NCI-H1105 treated with DMSO at 0.1 percent for 48 hours (cell line): ENCODE measurements at regions not wholly inside any gene's neighbourhood (a gene's known extent, or its start where the extent isn't known, plus 50 kb on each side); places are given as distances from the start of the nearest gene placed in this dataset.
A peak's percentile ranks its signal among the peaks of the same experiment; 100 is the strongest.

ENCODE experiments used
- DNase-seq: peaks from one replicate; lab custom pipeline; 2025; lab: John Stamatoyannopoulos, UW

DNA sequence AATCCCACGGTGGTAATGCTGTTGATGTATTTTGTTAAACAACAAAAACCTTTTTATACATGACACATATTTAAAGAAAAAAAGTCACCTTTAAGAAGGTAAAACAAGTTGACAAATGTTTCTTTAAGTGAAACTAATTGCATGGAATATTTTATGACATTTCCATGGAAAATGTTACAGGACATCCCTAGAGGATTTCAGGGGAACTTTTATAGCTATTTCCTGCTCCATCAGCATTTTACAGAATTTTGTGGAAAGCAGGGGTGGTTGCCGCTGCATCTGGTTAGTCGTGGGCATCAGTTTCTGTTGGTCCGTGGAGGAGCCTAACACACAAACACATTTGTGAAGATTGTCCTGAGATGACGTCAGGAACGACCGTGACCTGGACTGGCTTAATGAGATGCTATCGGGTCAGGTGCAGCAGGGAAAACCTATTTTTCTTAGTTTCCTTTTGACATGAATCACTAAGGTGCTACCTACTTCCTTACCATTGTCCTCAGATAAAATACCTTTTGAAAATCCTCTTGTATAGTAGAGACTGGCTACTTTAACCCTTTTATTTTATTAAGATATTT is 305.1 kb downstream of the MAP2K6 start:
- no peak for DNase-seq

DNA sequence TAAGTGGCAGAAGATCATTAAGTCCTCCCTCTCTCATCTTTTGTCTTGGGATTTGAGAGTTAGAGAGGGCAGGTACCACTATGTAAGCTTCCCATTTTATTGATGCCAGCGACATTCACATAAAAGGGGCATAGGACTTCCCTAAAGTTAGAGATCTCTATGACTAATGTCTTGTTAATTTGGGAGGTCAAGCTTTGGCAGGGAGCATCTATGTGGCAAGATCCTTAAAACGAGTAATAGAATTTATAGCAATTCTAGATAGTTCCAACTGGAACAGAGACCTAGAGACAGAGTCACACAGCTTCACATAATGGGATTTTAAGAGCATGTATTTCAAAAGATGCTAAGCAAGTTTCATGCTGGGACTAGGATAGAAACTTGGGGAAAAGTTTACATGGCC is 308.0 kb downstream of the MAP2K6 start:
- no peak for DNase-seq

DNA sequence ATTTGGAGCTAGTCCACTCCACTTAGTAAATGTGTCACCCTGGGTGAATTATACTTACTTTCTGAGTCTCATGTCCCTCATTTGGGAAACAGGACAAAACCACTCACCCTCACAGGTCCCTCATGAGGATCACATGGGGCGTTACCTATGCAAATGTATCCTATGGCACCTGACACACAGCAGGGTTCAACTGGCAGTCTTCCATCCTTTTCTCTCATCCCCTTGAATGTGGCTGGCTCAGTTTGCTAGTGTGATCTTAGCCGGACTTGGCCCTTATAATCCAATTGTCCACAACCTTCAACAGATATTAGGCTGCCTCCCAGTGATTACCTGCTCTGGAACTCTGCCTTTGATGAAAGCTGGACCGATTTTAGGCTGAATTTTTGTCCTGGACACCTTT is 308.8 kb downstream of the MAP2K6 start:
- DNase-seq = no peak

DNA sequence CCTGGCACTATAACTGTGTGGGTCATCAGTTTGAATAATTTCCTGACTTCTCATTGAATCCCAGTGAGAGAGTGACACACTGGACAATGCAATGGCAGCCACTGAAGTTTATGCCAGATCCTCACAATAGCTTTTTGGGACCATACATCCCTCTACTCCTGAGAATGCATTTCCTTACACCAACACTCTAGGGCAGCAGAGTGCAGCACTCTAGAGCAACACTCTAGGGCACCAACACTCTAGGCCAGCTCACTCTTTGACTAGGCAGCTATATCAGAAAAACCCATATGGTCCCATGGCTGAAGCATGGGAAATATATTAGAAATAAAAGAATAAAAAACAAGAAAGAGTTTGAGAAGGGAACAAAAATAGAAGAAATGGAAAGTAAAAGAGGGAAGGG is 309.2 kb downstream of the MAP2K6 start:
- DNase-seq = no peak

DNA sequence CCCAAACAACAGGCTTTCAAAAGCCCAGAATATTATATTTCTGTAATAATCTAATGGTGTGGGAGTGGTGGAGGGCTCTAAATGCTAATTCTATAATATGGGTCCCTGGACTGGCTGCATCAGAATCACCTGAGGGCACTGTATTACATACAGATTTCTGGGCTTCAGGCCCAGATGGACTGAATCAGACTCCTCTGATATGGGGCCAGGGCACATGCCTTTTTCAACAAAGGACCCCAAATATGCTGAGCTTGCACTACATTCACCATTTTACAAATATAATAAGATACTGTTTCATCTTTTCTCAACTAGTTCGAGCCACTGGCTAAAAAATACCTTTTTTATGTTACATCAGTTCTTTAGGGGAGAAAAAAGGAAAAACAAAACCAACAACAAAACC is 309.7 kb downstream of the MAP2K6 start:
- no peak for DNase-seq

DNA sequence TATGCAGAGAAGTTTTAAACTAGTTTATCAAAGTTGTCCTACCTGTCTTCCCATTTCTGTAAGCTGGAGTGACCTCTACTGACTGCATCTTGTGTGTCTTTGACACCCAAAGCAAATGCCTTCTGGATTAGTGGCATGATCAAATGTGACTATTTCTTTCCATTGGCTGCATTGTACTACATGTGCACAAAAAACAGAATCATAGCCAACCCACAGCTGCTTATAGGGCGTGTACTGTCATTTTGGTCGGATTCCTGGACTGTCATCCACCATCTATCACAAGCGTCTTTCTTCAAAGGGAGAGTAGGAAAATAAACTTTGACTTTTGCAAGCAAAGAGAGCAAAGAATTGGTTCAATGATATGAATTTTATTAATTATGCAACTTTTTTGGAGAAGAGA is 310.6 kb downstream of the MAP2K6 start:
- DNase-seq = no peak

DNA sequence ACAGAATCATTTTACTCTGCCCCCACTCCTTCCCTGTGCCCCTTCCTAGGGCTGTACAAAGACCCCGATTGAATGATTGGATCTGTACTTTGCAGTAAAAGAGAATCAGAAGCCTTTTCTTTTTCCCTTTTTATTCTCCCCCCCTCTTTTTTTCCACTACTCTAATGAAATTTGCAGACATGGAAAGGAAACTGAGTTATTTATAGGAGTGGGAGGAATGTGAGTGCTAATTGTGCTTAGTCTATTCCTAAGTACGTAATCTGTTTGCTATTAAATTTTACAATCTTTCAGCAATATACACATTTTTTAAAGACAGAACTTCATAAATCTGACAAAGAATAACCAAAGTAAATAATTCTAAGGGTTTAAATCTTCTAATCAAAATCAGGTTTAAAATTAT is 314.3 kb downstream of the MAP2K6 start:
- no peak for DNase-seq

DNA sequence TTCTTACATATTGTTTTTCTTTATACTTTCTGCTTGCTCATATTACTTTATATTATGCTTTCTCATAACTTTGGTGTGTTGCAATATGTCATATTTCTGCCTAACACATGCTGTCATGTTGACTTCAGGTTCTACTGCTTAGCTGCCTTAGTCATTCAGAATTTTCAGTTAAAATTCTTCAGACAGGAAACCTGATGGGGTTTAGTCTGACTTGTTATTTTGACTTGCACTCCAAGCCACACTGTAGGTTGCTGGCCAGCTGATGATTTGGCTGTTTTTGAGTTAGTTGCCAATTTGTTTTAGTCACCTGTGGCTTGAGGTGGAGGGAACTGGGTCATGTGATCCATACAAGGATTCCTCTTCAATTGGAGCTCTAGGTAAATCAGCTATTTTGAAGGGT is 315.4 kb downstream of the MAP2K6 start:
- no peak for DNase-seq

DNA sequence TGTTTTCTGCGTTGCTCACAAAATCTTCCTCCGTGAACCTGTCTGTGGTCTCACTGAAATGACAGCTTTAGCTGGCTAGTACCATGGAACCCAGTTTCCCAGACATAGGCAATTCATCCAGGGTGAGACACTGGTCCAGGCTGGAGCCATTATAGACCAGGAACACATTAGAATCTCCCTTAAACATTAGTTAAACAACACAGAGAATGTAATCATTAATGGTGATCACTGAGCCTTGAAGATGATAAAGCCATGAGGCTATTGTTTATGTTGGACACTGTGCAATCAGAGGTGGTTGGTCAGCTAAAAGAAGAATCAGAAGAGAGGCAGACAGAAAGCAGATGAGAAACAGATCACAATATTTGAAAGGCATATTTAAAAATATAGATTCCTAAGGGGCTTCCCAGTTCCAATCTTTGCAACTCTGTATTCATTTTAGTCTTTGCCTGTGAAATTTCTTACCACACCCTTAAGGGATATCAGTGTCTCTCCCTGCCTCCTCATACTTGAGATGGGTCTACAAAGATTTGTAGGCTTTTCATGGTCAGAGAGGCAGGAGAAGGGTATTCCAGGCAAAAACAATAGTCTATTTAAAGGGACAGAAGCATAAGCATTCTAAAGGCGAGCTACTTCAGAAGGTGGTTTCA is 317.9 kb downstream of the MAP2K6 start:
- DNase-seq = no peak

DNA sequence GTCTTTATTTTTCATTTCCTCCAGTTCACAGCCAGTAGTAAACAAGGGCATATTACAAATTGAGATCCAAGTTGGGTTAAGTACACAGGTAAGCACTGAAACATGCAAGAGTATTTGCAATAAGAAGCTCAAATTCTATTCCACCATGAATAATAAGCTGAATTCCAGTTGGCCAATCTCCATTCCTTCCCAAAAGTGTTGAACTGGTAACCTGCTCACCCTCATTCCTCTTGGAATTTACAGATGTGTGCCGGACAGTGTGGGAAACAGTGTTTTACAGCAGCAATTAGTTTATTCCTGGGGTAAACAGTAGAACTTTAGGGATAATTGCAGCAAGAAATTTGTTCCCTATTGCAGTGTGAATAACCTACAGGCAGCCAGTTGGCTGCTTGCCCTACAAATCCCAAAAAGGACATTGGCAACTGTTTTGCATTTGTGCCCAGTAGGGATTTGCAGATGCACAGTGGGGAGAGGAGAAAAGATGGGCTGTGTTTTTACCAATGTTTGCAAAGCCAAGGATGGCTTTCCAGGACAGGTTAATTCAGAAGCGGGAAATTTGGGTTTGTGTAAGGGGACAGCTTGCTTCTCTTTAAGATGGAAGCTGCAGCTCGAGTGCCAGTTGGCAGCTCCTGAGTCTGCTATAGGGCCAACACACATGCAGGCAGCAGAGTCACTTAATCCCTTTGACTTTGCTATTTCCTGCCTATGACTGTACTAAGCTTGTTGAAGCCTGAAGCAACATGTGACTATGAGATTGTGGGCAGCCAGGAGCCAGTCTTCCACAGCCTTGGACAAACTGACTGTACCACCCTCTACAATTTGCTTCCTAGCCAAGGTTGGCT is 318.9 kb downstream of the MAP2K6 start:
- peak; percentile 39 for DNase-seq

DNA sequence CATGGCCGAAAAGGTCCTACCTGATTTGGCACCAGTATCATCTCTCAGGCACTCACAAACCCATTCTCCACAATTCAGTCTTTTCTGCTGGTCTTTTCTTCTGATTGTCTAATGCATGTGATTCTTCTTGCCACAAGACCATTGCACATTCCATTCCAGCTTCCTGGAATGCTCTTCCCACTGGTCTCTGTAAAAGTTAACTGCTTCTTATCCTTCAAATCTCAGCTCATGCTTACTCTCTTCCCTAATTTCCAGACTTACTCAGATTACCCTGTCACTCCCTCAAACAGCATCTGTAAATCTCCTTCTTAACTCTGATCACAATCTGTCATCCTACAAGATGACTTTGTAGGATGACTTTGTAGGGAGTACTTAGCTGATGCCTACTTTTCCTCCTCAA is 320.2 kb downstream of the MAP2K6 start:
- DNase-seq = no peak

DNA sequence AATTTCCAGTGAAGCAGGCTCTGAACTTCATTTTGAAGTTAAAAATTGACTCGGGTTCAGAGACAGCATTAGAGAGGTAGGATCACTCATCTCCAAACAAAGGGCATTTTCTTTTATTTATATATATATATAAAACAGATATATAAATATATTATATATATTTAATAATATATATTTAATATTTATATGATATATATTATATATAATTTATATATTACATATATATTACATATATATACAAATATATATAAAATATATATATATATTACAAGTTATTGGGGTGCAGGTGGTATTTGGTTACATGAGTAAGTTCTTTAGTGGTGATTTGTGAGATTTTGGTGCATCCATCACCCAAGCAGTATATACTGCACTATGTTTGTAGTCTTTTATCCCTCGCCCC is 320.8 kb downstream of the MAP2K6 start:
- DNase-seq = no peak

DNA sequence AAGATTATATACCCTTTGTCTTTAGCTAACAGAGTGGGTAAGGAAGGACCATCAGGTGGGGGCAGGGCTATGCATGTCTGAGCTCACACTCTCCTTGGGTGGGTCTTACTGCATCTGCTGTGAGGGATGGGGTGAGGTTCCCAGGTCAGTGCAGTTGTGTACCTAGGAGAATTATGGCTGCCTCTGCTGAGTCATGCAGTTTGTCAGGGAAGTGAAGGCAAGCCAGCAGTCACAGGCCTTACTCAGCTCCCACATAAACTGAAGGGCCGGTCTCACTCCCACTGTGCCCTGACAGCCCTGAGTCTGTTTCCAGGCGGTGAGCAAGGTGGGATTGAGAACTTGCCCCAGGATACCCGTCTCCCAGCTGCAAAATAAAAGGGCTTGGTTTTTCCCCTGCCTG is 328.6 kb downstream of the MAP2K6 start:
- no peak for DNase-seq

DNA sequence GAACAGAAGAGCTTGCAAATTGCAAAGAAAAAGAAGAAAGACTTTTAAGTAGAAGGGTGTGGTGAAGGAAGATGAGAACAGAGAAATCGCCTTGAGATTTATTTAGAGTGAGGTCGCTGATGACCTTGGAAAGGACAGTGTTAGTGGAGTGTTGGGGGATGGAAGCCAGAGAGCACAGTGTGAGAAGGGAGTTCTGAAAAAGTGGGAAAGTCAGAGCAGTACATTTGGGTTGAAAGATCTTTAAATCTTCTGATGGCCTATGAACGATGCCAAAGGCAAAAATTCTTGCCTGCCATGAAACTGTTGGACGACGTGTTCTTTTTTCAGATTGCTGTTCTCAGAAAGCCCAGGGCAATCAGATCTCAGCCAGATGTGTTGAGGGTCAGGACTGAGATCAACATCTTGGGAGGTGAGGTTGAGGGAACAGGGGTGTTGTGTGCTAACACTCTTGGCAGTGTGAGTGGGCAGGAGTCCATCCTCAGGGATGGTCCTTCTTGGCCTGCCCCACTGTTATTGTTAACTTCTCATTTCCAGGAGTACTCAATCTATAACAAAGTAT is 330.1 kb downstream of the MAP2K6 start:
- no peak for DNase-seq

DNA sequence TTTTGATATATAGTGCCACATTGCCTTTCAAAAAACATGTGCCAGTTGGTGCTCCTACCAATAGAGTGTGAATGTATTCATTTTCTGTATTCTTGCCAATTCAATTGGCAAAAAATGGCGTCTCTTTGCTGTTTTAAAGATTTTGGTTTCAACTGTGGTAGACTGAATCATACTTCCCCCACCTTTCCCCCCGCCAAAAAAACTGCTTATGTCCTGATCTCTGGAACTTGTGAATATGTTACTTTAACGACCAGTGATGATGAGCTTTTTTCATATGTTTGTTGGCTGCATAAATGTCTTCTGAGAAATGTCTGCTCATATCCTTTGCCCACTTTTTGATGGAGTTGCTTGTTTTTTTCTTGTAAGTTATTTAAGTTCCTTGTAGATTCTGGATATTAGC is 325.1 kb upstream of the KCNJ16 start:
- DNase-seq = no peak

DNA sequence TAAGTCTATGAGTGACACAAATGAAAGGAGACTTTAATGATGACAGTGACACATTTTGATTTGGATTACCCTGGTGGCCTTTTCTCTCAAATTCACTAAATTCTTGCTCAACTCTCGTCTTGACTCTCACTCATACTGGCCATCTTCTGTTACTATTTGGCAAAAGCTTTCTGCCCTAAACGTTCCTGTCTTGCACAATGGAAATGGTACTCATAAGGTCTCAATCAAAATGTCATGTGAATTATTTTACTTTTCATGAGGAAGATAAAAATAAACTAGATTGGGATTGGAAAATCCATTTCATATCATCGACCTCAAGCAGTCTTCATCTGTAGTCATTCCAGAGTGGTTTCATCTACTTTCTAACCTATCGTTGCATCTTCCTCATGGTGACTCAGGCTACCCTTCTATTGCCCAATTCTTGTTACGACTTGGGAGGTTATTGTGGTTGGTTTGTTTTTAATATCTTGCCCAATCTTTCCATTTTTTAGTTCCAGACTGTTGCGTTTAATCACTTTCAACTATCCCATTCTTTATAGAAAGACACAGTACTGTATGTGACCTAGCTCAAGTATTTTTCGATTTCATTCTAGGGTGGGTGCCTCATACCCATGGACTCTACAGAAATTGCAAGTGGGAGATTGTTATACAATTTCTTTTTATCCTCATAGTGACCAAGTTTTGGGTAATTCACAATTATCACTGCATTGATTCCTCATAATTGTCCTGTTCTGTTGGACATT is 317.2 kb upstream of the KCNJ16 start:
- DNase-seq = no peak

DNA sequence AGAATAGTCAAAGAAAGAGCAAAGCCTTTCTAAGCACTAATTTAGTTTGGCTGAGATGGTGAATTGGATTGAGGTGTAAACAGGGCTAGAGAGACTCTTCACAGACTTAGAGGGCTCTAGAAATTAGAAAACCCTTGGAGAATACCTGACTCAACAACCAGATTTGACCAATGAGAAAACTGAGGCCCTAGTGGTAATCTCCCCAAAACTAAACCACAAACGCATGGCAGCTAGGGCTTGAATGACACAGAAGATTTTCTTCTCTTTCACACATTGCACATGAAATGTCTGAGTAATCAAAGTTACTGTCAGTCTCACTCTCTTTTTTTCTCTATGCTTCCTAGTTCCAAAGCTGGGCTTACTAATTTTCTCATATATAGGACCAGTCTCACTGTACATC is 314.5 kb upstream of the KCNJ16 start:
- no peak for DNase-seq

DNA sequence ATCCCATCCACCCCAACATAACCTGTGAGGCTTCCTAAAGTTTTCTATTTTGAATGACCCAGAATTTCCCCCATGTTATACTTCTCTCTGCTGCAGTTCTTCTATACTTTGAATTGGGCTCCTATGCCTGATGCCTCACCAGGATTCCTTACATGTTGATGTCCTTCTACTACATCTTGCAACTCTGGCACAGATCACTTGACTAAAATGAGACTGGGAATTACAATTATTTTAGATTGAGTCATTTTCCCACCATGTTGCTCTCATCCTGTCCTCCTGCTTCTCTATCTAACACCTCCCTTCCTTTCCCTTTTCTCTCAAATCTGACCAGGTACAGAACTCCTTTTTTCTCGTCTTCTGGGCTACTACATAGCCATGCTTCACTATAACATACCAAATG is 314.0 kb upstream of the KCNJ16 start:
- no peak for DNase-seq

DNA sequence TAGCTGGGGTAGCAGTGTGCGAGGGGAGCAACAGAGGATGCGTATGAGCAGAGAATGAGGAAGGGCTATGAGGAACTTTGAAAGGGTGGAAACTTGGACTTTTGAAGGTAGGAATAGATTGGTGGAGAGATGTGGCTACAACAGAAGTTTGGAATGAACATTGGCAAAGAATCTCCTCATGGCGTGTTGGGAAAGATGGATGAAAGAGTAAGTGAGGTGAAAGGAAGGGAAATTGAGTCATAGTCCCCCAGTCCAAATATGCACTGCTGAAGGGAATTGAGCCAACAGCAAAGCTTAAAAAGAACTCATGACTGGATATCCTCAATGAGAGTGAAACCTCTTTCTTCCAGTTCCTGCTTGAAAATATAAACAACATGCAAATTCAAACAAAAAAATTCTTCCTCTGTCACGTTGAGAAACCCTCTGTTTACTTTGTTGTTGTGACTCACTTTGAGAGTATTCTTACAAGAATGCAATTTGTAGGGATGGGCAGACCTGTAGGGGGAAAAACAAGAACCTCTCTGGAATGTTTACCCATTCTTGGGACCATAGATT is 313.2 kb upstream of the KCNJ16 start:
- DNase-seq = no peak

DNA sequence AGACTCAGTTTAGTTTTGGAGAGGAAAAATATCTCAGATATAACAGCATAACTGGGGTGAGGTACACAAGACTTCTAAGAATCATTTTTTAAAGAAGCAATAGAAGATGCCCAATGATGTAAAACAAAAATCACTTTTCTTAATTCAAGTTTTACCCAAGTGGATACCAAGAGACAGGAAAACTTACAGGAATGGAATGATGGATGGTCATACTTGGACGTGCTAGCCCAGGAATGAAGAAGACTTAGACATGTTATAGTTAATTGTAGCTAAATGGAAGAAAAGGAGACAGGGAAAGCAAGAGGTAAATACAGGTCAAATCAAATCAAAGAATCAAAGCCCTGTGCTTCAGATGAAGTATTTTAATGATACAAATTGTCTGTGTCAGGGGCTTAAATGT is 312.7 kb upstream of the KCNJ16 start:
- DNase-seq = no peak

DNA sequence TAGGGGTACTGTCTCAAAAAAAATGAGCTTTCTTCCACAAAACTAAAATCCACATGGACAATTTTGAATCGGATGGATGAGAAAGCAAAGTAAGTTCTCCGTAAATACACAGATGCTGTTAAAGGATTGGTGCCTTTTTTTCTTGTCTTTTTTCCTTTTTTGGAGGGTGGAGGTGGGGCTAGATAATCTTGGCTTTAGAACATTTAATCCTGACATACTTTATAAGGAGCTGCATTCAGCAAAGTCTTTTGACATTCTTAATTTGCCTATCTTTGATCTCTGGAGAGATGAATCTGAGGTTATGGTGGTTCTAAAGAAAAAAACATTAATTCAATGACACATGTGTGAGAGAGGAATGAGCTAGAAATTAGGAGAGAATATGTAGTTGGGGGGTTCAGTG is 312.3 kb upstream of the KCNJ16 start:
- DNase-seq = no peak

DNA sequence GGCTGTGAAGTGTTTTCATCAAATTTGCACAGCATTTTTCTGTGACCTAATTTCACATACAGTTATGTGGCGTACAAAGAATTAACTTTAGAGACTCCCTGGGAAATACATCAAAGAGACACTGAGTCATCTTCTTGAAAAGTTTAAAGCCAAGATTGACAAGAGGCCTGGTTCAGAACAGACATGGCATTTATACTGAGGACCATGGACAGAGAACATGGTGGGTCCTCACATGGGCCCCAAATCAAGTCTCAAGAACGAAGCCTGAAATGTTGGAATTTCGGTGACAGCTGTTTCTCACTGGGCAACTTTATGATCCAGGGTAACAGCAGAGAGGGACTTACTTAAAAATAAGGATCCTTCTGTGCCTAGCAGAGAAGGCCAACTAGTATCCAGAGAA is 311.5 kb upstream of the KCNJ16 start:
- DNase-seq = no peak
